ENCODE measurements at regions not wholly inside any gene's neighbourhood (a gene's known extent, or its start where the extent isn't known, plus 50 kb on each side); places are given as distances from the start of the nearest gene placed in this dataset.

- CTCF ChIA-PET (ENCODE audit: partially characterized antibody): interaction anchor here (0.7 to 1.9 kb wide), 4 partner anchors 15 to 1484 kb away, joined by 3 to 8 read pairs (median 4); no protein-coding TSS in a partner anchor
- FAIRE-seq: no peak
Observed at GRCh38 chr1:184820218-184820750, 65.6 kb upstream of the EDEM3 start.

More at GRCh38 chr1:184820218-184820750, 65.6 kb upstream of the EDEM3 start:
- H3K9me3 ChIP-seq (ENCODE audit: insufficient read depth in 2 of 2, low read depth in 1 of 2, low read length in 1 of 2): peaks cover 2 to 5% of the 10 kb centered on the region in 2 experiments; a peak in 2 of 4 replicates
- H3K9ac ChIP-seq (replicated peaks in 1 of 4; ENCODE audit: extremely low read depth in 1 of 4, low read depth in 3 of 4, low read length in 3 of 4): no peak overlapping the region
- no peak overlapping the region for H3K56ac ChIP-seq (replicated peaks; ENCODE audit: insufficient read length, low read depth, low read length)
- no peak overlapping the region for H3K4ac ChIP-seq (replicated peaks; ENCODE audit: insufficient read length, low read depth, low read length)
- no peak overlapping the region for H3K18ac ChIP-seq (ENCODE audit: extremely low read depth, low read length)
- H2BK5ac ChIP-seq (ENCODE audit: low read depth, low read length): no peak overlapping the region
- no peak overlapping the region for H2BK12ac ChIP-seq (ENCODE audit: low read depth, low read length)
- H3K79me2 ChIP-seq (ENCODE audit: control insufficient read depth in 1 of 2, insufficient read depth in 2 of 2, low read length in 2 of 2): no peaks in the 10 kb centered on the region
- no peak overlapping the region for H4K8ac ChIP-seq (ENCODE audit: extremely low read depth, insufficient read depth, low read length)
- H3K79me1 ChIP-seq (ENCODE audit: low read depth, low read length): no peaks in the 10 kb centered on the region
- no peak overlapping the region for H3K4me2 ChIP-seq (ENCODE audit: insufficient read depth in 1 of 2, low read depth in 2 of 2, low read length in 2 of 2)
- no peak overlapping the region for H3K14ac ChIP-seq (ENCODE audit: insufficient read length)
- no peaks in the 10 kb centered on the region; the same call in 1 of the 2 replicates for H3K23me2 ChIP-seq (ENCODE audit: low read depth, low read length)
- WGBS, 2 experiments (ENCODE audit: extremely low coverage in 1 of 2, insufficient coverage in 1 of 2, insufficient read length in 1 of 2, insufficient replicate concordance in 2 of 2, low coverage in 1 of 2, low lambda C conversion rate in 2 of 2, missing lambda C conversion rate in 1 of 2): 92% methylated on average over 7 of the region's 7 CpGs; no CpG with 5 or more reads in 1 of the 2 experiments
- no peak overlapping the region for H4K5ac ChIP-seq (ENCODE audit: insufficient read length, low read depth, low read length)
- TF ChIP-seq SAP30 (IDR thresholded peaks at IDR 0.05; ENCODE audit: insufficient read depth, insufficient replicate concordance, low read length) (no peak), POLR2A (IDR thresholded peaks at IDR 0.05; ENCODE audit: control extremely low read depth in 1 of 2, low read depth in 2 of 2, low read length in 2 of 2) (no peak), CEBPB (IDR thresholded peaks at IDR 0.05; ENCODE audit: low read depth, low read length) (no peak)
- no peak overlapping the region for H2AK5ac ChIP-seq (ENCODE audit: low read depth, low read length)
- H3K36me3 ChIP-seq (ENCODE audit: control insufficient read depth in 2 of 4, insufficient read depth in 4 of 4, low read length in 3 of 4): peaks cover 0 to 37% (median 0%) of the 10 kb centered on the region in 4 experiments; a peak in 2 of 8 replicates
- no peak overlapping the region for H3K4me3 ChIP-seq (ENCODE audit: extremely low read depth in 1 of 4, insufficient read depth in 2 of 4, low read depth in 3 of 4, low read length in 4 of 4)
- H2BK20ac ChIP-seq (ENCODE audit: low read length): no peak overlapping the region
- no peak overlapping the region for H2BK15ac ChIP-seq (ENCODE audit: low read length)
- H4K20me1 ChIP-seq (replicated peaks in 1 of 2; ENCODE audit: control insufficient read depth in 1 of 2, insufficient read depth in 2 of 2, low read length in 2 of 2): no peaks in the 10 kb centered on the region
- no peak overlapping the region for H2BK120ac ChIP-seq (replicated peaks; ENCODE audit: low read depth, low read length)
- POLR2A ChIA-PET (ENCODE audit: partially characterized antibody): no interaction called here
- H3K27ac ChIP-seq (ENCODE audit: low read depth, low read length): no peak overlapping the region
- no peak overlapping the region for H4K91ac ChIP-seq (replicated peaks; ENCODE audit: insufficient read length, low read length)
- H2AFZ ChIP-seq (ENCODE audit: low read length): no peak overlapping the region
- no peak overlapping the region for H3K23ac ChIP-seq (ENCODE audit: insufficient read length)
- no peaks in the 10 kb centered on the region for H3K4me1 ChIP-seq (replicated peaks in 1 of 4; ENCODE audit: control insufficient read depth in 3 of 4, insufficient read depth in 4 of 4, low read length in 3 of 4)
- no peak for DNase-seq (ENCODE audit: low read depth in 1 of 2, low spot score in 2 of 2)
- H3K27me3 ChIP-seq (replicated peaks in 1 of 4; ENCODE audit: control insufficient read depth in 3 of 4, extremely low read depth in 1 of 4, insufficient read depth in 3 of 4, low read length in 3 of 4): no peaks in the 10 kb centered on the region
